ENCODE measurements at regions not wholly inside any gene's neighbourhood (a gene's known extent, or its start where the extent isn't known, plus 50 kb on each side); places are given as distances from the start of the nearest gene placed in this dataset.
"Not testable (repeated sequence)": the region's sequence is repeated elsewhere in the genome, so short reads cannot be mapped to it uniquely, and the experiment has no call there.

- ChIA-PET POLR2A (no interaction called here), CTCF (no interaction called here)
Measured at GRCh38 chr3:65177960-65178376, 490.2 kb upstream of the ADAMTS9 start.

- ChIA-PET POLR2A (no interaction called here), CTCF (no interaction called here)
Measured at GRCh38 chr3:65174713-65175112, 486.9 kb upstream of the ADAMTS9 start.

- CTCF ChIA-PET, result no interaction called here
Measured at GRCh38 chr3:65173841-65174240, 486.0 kb upstream of the ADAMTS9 start.

GRCh38 chr3:65172209-65172608 is 484.4 kb upstream of the ADAMTS9 start:
- ChIA-PET CTCF (no interaction called here), POLR2A (no interaction called here)

More at GRCh38 chr3:65173841-65174240, 486.0 kb upstream of the ADAMTS9 start:
- POLR2A ChIA-PET, result no interaction called here

GRCh38 chr3:65170390-65171042 is 482.7 kb upstream of the ADAMTS9 start:
- ChIA-PET CTCF (no interaction called here), POLR2A (no interaction called here)

- POLR2A ChIA-PET, result no interaction called here
Measured at GRCh38 chr3:65169961-65170360, 482.2 kb upstream of the ADAMTS9 start.

GRCh38 chr3:65168547-65168946 is 480.7 kb upstream of the ADAMTS9 start:
- POLR2A ChIA-PET, result no interaction called here
- CTCF ChIA-PET, result no interaction called here

More at GRCh38 chr3:65169961-65170360, 482.2 kb upstream of the ADAMTS9 start:
- CTCF ChIA-PET, result no interaction called here

- ChIA-PET POLR2A (no interaction called here), CTCF (no interaction called here)
Measured at GRCh38 chr3:65166531-65166930, 478.7 kb upstream of the ADAMTS9 start.

GRCh38 chr3:65158023-65158422 is 470.2 kb upstream of the ADAMTS9 start:
- POLR2A ChIA-PET, result no interaction called here
- CTCF ChIA-PET, result no interaction called here

- POLR2A ChIA-PET, result no interaction called here
- CTCF ChIA-PET, result no interaction called here
Measured at GRCh38 chr3:65153850-65154512, 466.2 kb upstream of the ADAMTS9 start.

- ChIA-PET CTCF (no interaction called here), POLR2A (no interaction called here)
Measured at GRCh38 chr3:65151666-65152065, 463.9 kb upstream of the ADAMTS9 start.

GRCh38 chr3:65149877-65150276 is 462.1 kb upstream of the ADAMTS9 start:
- CTCF ChIA-PET, result no interaction called here
- POLR2A ChIA-PET, result no interaction called here

GRCh38 chr3:65148687-65149086 is 460.9 kb upstream of the ADAMTS9 start:
- CTCF ChIA-PET, result no interaction called here
- POLR2A ChIA-PET, result no interaction called here

GRCh38 chr3:65146179-65146578 is 458.4 kb upstream of the ADAMTS9 start:
- POLR2A ChIA-PET, result no interaction called here
- CTCF ChIA-PET, result no interaction called here

- CTCF ChIA-PET, result no interaction called here
- POLR2A ChIA-PET, result no interaction called here
Measured at GRCh38 chr3:65145680-65146079, 457.9 kb upstream of the ADAMTS9 start.

GRCh38 chr3:65144791-65145351 is 457.1 kb upstream of the ADAMTS9 start:
- POLR2A ChIA-PET, result no interaction called here
- CTCF ChIA-PET, result no interaction called here

GRCh38 chr3:65142456-65142855 is 454.7 kb upstream of the ADAMTS9 start:
- CTCF ChIA-PET, result no interaction called here
- POLR2A ChIA-PET, result no interaction called here

GRCh38 chr3:65138556-65138955 is 450.8 kb upstream of the ADAMTS9 start:
- ChIA-PET CTCF (no interaction called here), POLR2A (no interaction called here)

GRCh38 chr3:65133752-65134151 is 446.0 kb upstream of the ADAMTS9 start:
- POLR2A ChIA-PET, CTCF ChIA-PET: not testable (repeated sequence)

- ChIA-PET CTCF (no interaction called here), POLR2A (no interaction called here)
Measured at GRCh38 chr3:65130782-65131181, 443.0 kb upstream of the ADAMTS9 start.

- ChIA-PET POLR2A (no interaction called here), CTCF (no interaction called here)
Measured at GRCh38 chr3:65128346-65128745, 440.5 kb upstream of the ADAMTS9 start.

Data from activated CD8-positive, alpha-beta memory T cell treated with anti-CD3 and anti-CD28 coated beads for 36 hours (primary cell).